GM06990 (cell line): ENCODE measurements at regions not wholly inside any gene's neighbourhood (a gene's known extent, or its start where the extent isn't known, plus 50 kb on each side); places are given as distances from the start of the nearest gene placed in this dataset.
"Not testable (repeated sequence)": the region's sequence is repeated elsewhere in the genome, so short reads cannot be mapped to it uniquely, and the experiment has no call there.

Source experiments
- DNase-seq: peaks from one replicate; pipeline ENCODE4 v3.0.0-alpha.2; 2011; ENCODE audit not compliant: insufficient read length; ENCODE audit errors: extremely low read depth
- H3K27me3 ChIP-seq: replicated peaks from 2 replicates; pipeline ENCODE4 v1.6.0; 2011; ENCODE audit warnings: low read length; ENCODE audit not compliant: control insufficient read depth, insufficient read depth
- H3K36me3 ChIP-seq: 2 replicates; pipeline ENCODE4 v1.5.1; 2011; ENCODE audit warnings: low read length; ENCODE audit not compliant: control insufficient read depth, insufficient read depth
- H3K4me3 ChIP-seq: replicated peaks from 2 replicates; pipeline ENCODE4 v1.5.1; 2011; ENCODE audit warnings: low read depth, mild to moderate bottlenecking, control low read depth, low read length
- CTCF ChIP-seq: IDR thresholded peaks from 2 replicates; pipeline ENCODE4 v1.5.1; 2011; ENCODE audit warnings: low read length, control low read depth, mild to moderate bottlenecking, inconsistent platforms; ENCODE audit not compliant: insufficient read depth, poor library complexity, severe bottlenecking

- Histone ChIP-seq H3K36me3 (no peaks in the 10 kb centered on the region), H3K27me3 (no peaks in the 10 kb centered on the region), H3K4me3 (no peak overlapping the region)
- no peak for TF ChIP-seq CTCF
- DNase-seq, result no peak
Observed at GRCh38 chr10:52577047-52577446, 195.5 kb downstream of the MBL2 start.

DNA sequence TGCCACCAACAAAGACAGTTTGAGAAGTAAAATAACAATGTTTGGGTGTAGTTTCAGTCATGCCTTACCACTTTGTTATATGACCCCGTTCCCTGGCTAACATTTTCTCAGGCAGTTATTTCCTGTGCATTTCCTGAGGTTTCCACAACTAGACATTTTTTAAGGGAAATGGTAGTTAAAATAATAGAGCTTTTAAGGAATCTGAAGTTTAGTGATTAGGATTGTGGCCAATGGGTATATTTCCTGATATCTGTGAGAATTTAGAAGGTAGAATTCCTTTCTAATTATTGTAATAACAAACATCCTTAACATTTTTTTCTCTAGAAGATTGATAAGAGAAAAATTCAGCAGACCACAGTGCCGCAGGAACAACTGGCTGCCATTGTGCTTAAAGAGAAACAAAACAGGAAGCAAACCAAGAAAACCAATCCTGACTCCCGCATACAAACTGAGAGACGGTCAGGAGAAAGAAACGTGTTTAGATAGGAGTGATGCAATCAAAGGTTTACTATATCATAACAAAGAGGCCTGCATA is 193.6 kb downstream of the MBL2 start:
- no peak for DNase-seq
- Histone ChIP-seq H3K36me3 (no peaks in the 10 kb centered on the region), H3K27me3 (no peaks in the 10 kb centered on the region), H3K4me3 (no peak overlapping the region)
- TF ChIP-seq CTCF, result no peak

DNA sequence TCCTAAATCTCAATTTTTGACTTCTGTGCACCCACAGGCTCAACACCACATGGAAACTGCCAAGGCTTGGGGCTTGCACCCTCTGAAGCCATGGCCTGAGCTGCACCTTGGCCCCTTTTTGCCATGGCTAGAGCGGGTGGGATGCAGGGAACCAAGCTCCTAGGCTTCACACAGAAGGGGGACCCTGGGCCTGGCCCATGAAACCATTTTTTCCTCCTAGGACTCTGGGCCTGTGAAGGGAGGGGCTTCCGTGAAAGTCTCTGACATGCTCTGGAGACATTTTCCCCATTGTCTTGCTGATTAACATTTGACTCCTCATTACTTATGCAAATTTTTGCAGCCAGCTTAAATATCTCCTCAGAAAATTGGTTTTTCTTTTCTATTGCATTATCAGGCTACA is 190.9 kb downstream of the MBL2 start:
- DNase-seq, H3K27me3 ChIP-seq, H3K36me3 ChIP-seq, H3K4me3 ChIP-seq: not testable (repeated sequence)

- H3K4me3 ChIP-seq, result no peak overlapping the region
- no peak for DNase-seq
- H3K36me3 ChIP-seq, result no peaks in the 10 kb centered on the region
- no peak for TF ChIP-seq CTCF
- H3K27me3 ChIP-seq, result no peaks in the 10 kb centered on the region
Observed at GRCh38 chr10:52583336-52583735, 189.2 kb downstream of the MBL2 start.

GRCh38 chr10:52586710-52587109 is 185.9 kb downstream of the MBL2 start:
- DNase-seq, result no peak
- H3K36me3 ChIP-seq, result no peaks in the 10 kb centered on the region
- H3K27me3 ChIP-seq, result no peaks in the 10 kb centered on the region
- no peak for TF ChIP-seq CTCF
- no peak overlapping the region for H3K4me3 ChIP-seq

- Histone ChIP-seq H3K36me3 (no peaks in the 10 kb centered on the region), H3K27me3 (no peaks in the 10 kb centered on the region), H3K4me3 (no peak overlapping the region)
- no peak for DNase-seq
- no peak for TF ChIP-seq CTCF
Observed at GRCh38 chr10:52597189-52597863, 175.3 kb downstream of the MBL2 start.
